ENCODE measurements at regions not wholly inside any gene's neighbourhood (a gene's known extent, or its start where the extent isn't known, plus 50 kb on each side); places are given as distances from the start of the nearest gene placed in this dataset.

- DNase-seq (ENCODE audit: low read depth): no peak
- H3K4me3 ChIP-seq (ENCODE audit: low read depth, low read length): no peak overlapping the region
- TF ChIP-seq CTCF (IDR thresholded peaks at IDR 0.05; ENCODE audit: control insufficient read depth, extremely low read depth, insufficient read depth): no peak
Observed at GRCh38 chr2:52395912-52396311, 1364.0 kb upstream of the NRXN1 start.

- no peak for DNase-seq (ENCODE audit: low read depth)
- H3K4me3 ChIP-seq (ENCODE audit: low read depth, low read length): no peak overlapping the region
- TF ChIP-seq CTCF (IDR thresholded peaks at IDR 0.05; ENCODE audit: control insufficient read depth, extremely low read depth, insufficient read depth): no peak
Observed at GRCh38 chr2:52391621-52392020, 1359.7 kb upstream of the NRXN1 start.

- DNase-seq (ENCODE audit: low read depth): no peak
- no peak for TF ChIP-seq CTCF (IDR thresholded peaks at IDR 0.05; ENCODE audit: control insufficient read depth, extremely low read depth, insufficient read depth)
- no peak overlapping the region for H3K4me3 ChIP-seq (ENCODE audit: low read depth, low read length)
Observed at GRCh38 chr2:52390651-52391050, 1358.7 kb upstream of the NRXN1 start.

GRCh38 chr2:52387937-52388590 lies 1356.1 kb upstream of the NRXN1 start:
- no peak for DNase-seq (ENCODE audit: low read depth)
- no peak overlapping the region for H3K4me3 ChIP-seq (ENCODE audit: low read depth, low read length)
- no peak for TF ChIP-seq CTCF (IDR thresholded peaks at IDR 0.05; ENCODE audit: control insufficient read depth, extremely low read depth, insufficient read depth)

GRCh38 chr2:52386433-52387030 lies 1354.6 kb upstream of the NRXN1 start:
- no peak for DNase-seq (ENCODE audit: low read depth)
- no peak for TF ChIP-seq CTCF (IDR thresholded peaks at IDR 0.05; ENCODE audit: control insufficient read depth, extremely low read depth, insufficient read depth)
- H3K4me3 ChIP-seq (ENCODE audit: low read depth, low read length): no peak overlapping the region

GRCh38 chr2:52383541-52383940 lies 1351.6 kb upstream of the NRXN1 start:
- no peak for DNase-seq (ENCODE audit: low read depth)

More at GRCh38 chr2:52383541-52383940, 1351.6 kb upstream of the NRXN1 start:
- TF ChIP-seq CTCF (IDR thresholded peaks at IDR 0.05; ENCODE audit: control insufficient read depth, extremely low read depth, insufficient read depth): no peak
- H3K4me3 ChIP-seq (ENCODE audit: low read depth, low read length): no peak overlapping the region

All from LNCaP clone FGC (cell line).